ENCODE measurements at regions not wholly inside any gene's neighbourhood (a gene's known extent, or its start where the extent isn't known, plus 50 kb on each side); places are given as distances from the start of the nearest gene placed in this dataset.

- TF ChIP-seq REST (IDR thresholded peaks at IDR 0.05; ENCODE audit: insufficient replicate concordance, low read depth) (no peak), CTCF (IDR thresholded peaks at IDR 0.05; ENCODE audit: insufficient read depth, low read length) (no peak), POLR2AphosphoS5 (IDR thresholded peaks at IDR 0.05; ENCODE audit: low read depth) (no peak), GABPA (IDR thresholded peaks at IDR 0.05; ENCODE audit: low read depth) (no peak)
Measured at GRCh38 chr18:10040287-10041011, 126.6 kb downstream of the VAPA start.

Data from HL-60 (cell line).